ENCODE measurements at regions not wholly inside any gene's neighbourhood (a gene's known extent, or its start where the extent isn't known, plus 50 kb on each side); places are given as distances from the start of the nearest gene placed in this dataset.

DNA sequence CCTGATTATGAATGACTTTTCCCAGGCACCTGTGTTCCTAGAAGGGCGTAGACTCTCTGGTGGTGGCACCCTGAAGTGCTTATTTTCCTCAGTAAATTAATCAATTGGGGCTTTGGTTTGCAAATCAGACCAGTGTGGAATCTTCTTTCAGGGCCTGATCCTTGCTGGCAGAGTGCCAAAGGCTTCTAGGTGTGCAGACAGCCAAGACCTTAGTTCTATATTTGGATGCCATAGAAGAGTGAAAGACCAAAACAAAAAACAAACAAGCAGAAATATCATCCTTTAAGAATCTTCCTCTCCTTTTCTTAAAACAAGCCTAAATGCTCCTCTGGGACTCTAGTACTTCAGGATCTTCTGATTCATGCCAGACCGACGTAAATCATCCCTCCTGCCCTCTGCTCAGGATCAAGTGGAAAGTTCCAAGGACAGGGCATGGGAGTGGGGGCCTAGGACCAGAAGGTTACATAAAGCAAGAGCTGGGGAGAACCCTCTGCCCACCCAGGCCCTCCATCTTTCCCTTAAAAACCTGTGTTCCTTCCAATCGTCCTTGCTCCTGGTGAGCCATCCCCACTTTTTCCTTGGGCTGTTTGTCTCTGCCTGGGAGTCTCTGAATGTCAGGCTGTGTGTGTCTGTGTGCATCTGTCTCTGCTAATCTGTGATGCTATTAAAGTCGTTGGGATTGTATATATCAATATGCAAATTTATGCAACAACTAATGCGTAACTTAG lies 70.5 kb upstream of the MYLIP start:
- H3K4me3 ChIP-seq (ENCODE audit: low read depth, low read length) = no peak overlapping the region
- no peaks in the 10 kb centered on the region for H3K36me3 ChIP-seq (ENCODE audit: control insufficient read depth, insufficient read depth, low read length)
- no peaks in the 10 kb centered on the region for H3K9me3 ChIP-seq (ENCODE audit: control insufficient read depth, low read length)
- H3K27me3 ChIP-seq (ENCODE audit: control insufficient read depth, insufficient read depth, low read length) = no peaks in the 10 kb centered on the region
- H3K9ac ChIP-seq = no peak overlapping the region
- no peak overlapping the region for H3K27ac ChIP-seq
- no peaks in the 10 kb centered on the region for H3K4me1 ChIP-seq
- H2AFZ ChIP-seq = no peak overlapping the region
- TF ChIP-seq, protein P1, sequence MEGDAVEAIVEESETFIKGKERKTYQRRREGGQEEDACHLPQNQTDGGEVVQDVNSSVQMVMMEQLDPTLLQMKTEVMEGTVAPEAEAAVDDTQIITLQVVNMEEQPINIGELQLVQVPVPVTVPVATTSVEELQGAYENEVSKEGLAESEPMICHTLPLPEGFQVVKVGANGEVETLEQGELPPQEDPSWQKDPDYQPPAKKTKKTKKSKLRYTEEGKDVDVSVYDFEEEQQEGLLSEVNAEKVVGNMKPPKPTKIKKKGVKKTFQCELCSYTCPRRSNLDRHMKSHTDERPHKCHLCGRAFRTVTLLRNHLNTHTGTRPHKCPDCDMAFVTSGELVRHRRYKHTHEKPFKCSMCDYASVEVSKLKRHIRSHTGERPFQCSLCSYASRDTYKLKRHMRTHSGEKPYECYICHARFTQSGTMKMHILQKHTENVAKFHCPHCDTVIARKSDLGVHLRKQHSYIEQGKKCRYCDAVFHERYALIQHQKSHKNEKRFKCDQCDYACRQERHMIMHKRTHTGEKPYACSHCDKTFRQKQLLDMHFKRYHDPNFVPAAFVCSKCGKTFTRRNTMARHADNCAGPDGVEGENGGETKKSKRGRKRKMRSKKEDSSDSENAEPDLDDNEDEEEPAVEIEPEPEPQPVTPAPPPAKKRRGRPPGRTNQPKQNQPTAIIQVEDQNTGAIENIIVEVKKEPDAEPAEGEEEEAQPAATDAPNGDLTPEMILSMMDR (IDR thresholded peaks at IDR 0.05) = no peak
- H3K79me2 ChIP-seq = no peaks in the 10 kb centered on the region
- no peak overlapping the region for H3K4me2 ChIP-seq (ENCODE audit: low read length)

DNA sequence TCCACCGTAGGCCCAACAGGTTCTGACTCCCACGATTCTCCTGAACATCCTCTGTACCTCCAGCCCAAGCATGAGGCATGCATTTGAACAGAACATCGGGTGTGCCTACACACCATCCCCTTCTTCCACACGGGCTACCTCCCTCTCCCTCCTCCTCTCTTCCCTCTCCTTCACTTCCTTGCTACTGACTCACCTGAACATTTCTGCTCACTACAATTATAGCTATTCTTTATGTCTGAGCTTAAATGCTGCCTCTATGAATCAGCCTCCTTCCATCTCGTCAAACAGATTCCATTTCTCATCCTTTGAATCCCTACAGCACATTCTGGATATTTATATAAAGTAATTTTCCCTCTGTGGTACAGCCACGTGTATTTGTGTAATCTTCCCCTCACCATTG lies 71.4 kb upstream of the MYLIP start:
- H3K27ac ChIP-seq = no peak overlapping the region
- no peak overlapping the region for H3K4me3 ChIP-seq (ENCODE audit: low read depth, low read length)
- no peaks in the 10 kb centered on the region for H3K4me1 ChIP-seq
- TF ChIP-seq, protein P1 (IDR thresholded peaks at IDR 0.05) = no peak
- H3K4me2 ChIP-seq (ENCODE audit: low read length) = no peak overlapping the region
- no peaks in the 10 kb centered on the region for H3K79me2 ChIP-seq
- no peaks in the 10 kb centered on the region for H3K9me3 ChIP-seq (ENCODE audit: control insufficient read depth, low read length)
- no peak overlapping the region for H3K9ac ChIP-seq
- H2AFZ ChIP-seq = no peak overlapping the region
- H3K36me3 ChIP-seq (ENCODE audit: control insufficient read depth, insufficient read depth, low read length) = no peaks in the 10 kb centered on the region
- no peaks in the 10 kb centered on the region for H3K27me3 ChIP-seq (ENCODE audit: control insufficient read depth, insufficient read depth, low read length)

DNA sequence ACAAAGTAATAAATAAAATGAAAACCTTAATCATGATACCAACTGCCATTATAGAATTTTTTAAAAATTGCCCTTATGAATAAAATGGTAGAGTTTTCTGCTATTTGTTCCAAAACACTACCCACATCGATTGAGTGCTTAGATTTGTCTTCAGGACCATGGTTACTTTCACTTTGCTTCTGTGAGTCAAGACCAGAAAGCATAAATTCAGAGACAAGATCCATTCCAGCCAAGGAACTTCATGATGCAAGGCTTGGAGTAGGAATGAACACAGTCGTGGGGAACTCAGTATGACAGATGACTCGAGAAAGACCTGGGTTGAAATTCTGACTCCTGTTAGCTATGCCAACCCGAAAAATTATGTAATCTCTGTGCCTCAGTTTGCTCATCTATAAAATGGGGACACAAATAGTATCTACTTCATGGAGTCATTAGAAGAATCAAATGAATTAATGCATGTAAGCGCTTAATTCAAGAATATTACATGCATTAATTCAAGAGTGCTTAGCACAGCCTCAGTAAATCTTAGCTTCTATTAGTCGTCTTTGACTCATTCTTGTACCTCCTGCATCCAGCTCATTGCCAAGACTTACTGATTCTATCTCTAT lies 72.5 kb upstream of the MYLIP start:
- Histone ChIP-seq H3K27me3 (ENCODE audit: control insufficient read depth, insufficient read depth, low read length) (no peaks in the 10 kb centered on the region), H3K79me2 (no peaks in the 10 kb centered on the region), H2AFZ (no peak overlapping the region), H3K4me1 (no peaks in the 10 kb centered on the region), H3K9ac (no peak overlapping the region), H3K9me3 (ENCODE audit: control insufficient read depth, low read length) (no peaks in the 10 kb centered on the region), H3K36me3 (ENCODE audit: control insufficient read depth, insufficient read depth, low read length) (no peaks in the 10 kb centered on the region), H3K4me2 (ENCODE audit: low read length) (no peak overlapping the region), H3K27ac (no peak overlapping the region), H3K4me3 (ENCODE audit: low read depth, low read length) (no peak overlapping the region)
- TF ChIP-seq, protein P1 (IDR thresholded peaks at IDR 0.05) = no peak

DNA sequence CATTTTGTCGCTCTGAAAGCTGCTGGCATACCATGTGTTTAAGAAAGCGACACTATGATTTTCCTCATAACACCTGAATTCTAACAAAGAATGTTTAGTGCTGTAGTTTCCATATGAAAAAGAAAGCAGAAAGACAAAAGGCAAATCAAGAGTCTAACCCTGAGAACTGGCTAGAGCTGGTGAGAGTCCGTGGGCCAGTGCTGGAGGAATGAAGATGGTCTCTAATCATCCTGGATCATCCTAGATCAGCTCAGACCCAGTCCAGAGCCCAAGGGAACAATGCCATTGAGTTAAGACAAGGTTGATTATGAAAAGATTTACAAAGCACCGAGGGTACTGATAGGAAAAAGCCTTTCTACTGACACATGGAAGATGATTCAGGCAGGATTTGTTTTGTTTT lies 73.0 kb upstream of the MYLIP start:
- Histone ChIP-seq H3K9ac (no peak overlapping the region), H3K4me1 (no peaks in the 10 kb centered on the region), H3K27me3 (ENCODE audit: control insufficient read depth, insufficient read depth, low read length) (no peaks in the 10 kb centered on the region), H2AFZ (no peak overlapping the region), H3K4me2 (ENCODE audit: low read length) (no peak overlapping the region), H3K36me3 (ENCODE audit: control insufficient read depth, insufficient read depth, low read length) (no peaks in the 10 kb centered on the region), H3K9me3 (ENCODE audit: control insufficient read depth, low read length) (no peaks in the 10 kb centered on the region), H3K27ac (no peak overlapping the region), H3K4me3 (ENCODE audit: low read depth, low read length) (no peak overlapping the region), H3K79me2 (no peaks in the 10 kb centered on the region)
- TF ChIP-seq, protein P1 (IDR thresholded peaks at IDR 0.05) = no peak

DNA sequence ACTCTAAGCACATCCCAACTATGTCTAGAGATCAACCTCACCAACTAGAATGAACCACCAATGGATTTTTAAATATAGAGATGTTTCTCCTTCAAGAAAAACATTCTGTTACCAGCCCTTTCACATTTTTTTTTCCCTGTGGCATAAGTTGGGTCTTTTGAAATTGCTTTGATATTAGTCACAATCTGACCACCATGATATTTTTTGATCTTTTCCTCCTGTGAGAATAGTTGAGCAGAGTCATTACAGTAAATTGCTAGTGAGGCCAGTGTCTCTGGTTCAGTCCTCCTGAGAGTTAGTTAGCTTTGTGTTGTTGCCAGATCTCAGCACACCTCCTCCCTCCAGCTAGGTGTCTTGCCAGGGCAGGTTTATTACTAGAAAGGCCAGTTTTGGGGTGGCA lies 79.7 kb upstream of the MYLIP start:
- H3K79me2 ChIP-seq = no peaks in the 10 kb centered on the region
- TF ChIP-seq, protein P1 (IDR thresholded peaks at IDR 0.05) = no peak
- H3K4me2 ChIP-seq (ENCODE audit: low read length) = no peak overlapping the region
- H3K4me1 ChIP-seq = no peaks in the 10 kb centered on the region
- H3K27ac ChIP-seq = no peak overlapping the region
- H3K4me3 ChIP-seq (ENCODE audit: low read depth, low read length) = no peak overlapping the region
- no peaks in the 10 kb centered on the region for H3K9me3 ChIP-seq (ENCODE audit: control insufficient read depth, low read length)
- H2AFZ ChIP-seq = no peak overlapping the region
- H3K27me3 ChIP-seq (ENCODE audit: control insufficient read depth, insufficient read depth, low read length) = no peaks in the 10 kb centered on the region
- no peak overlapping the region for H3K9ac ChIP-seq
- H3K36me3 ChIP-seq (ENCODE audit: control insufficient read depth, insufficient read depth, low read length) = no peaks in the 10 kb centered on the region

Measured in parathyroid adenoma (tissue), 2 donors.